ENCODE measurements at regions not wholly inside any gene's neighbourhood (a gene's known extent, or its start where the extent isn't known, plus 50 kb on each side); places are given as distances from the start of the nearest gene placed in this dataset.
"Not testable (repeated sequence)": the region's sequence is repeated elsewhere in the genome, so short reads cannot be mapped to it uniquely, and the experiment has no call there.

DNA sequence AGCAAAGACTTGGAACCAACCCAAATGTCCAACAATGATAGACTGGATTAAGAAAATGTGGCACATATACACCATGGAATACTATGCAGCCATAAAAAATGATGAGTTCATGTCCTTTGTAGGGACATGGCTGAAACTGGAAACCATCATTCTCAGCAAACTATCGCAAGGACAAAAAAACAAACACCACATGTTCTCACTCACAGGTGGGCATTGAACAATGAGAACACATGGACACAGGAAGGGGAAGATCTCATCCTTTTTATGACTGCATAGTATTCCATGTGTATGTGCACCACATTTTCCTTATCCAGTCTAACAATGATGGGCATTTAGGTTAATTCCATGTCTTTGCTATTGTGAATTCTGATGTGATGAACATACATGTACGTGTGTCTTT lies 652.0 kb upstream of the LRRN3 start:
- TF ChIP-seq, protein P1, sequence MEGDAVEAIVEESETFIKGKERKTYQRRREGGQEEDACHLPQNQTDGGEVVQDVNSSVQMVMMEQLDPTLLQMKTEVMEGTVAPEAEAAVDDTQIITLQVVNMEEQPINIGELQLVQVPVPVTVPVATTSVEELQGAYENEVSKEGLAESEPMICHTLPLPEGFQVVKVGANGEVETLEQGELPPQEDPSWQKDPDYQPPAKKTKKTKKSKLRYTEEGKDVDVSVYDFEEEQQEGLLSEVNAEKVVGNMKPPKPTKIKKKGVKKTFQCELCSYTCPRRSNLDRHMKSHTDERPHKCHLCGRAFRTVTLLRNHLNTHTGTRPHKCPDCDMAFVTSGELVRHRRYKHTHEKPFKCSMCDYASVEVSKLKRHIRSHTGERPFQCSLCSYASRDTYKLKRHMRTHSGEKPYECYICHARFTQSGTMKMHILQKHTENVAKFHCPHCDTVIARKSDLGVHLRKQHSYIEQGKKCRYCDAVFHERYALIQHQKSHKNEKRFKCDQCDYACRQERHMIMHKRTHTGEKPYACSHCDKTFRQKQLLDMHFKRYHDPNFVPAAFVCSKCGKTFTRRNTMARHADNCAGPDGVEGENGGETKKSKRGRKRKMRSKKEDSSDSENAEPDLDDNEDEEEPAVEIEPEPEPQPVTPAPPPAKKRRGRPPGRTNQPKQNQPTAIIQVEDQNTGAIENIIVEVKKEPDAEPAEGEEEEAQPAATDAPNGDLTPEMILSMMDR (conservative IDR thresholded peaks at IDR 0.05; ENCODE audit: low read depth, low read length), result not testable (repeated sequence)
- not testable (repeated sequence) for TF ChIP-seq EZH2 (IDR thresholded peaks at IDR 0.05; ENCODE audit: low read length, unreplicated experiment); EZH2phosphoT487 (IDR thresholded peaks at IDR 0.05; ENCODE audit: borderline replicate concordance, low read length)

All from PC-3 (cell line).